Endothelial cell of umbilical vein (primary cell): ENCODE measurements at regions not wholly inside any gene's neighbourhood (a gene's known extent, or its start where the extent isn't known, plus 50 kb on each side); places are given as distances from the start of the nearest gene placed in this dataset.

Source experiments
- BruUV-seq: library from RNA; stranded (reverse); fragments of 400-500 nt; replicated peaks from 2 replicates; lab custom pipeline; 2021; lab: Mats Ljungman, UMichigan
- CTCF ChIA-PET: fragments of 300-600, 350-600 bp; sonication (Branson Sonifier 250); formaldehyde crosslinking; loops from one replicate; lab custom pipeline; 2021; ENCODE audit warnings: antibody characterized with exemption, inconsistent platforms; lab: Charles Lee
- POLR2A ChIA-PET: fragments of 300-600, 350-600 bp; sonication (Branson Sonifier 250); formaldehyde crosslinking; loops from one replicate; lab custom pipeline; 2021; ENCODE audit warnings: antibody characterized with exemption, inconsistent platforms; lab: Charles Lee
- DNase-seq: peaks from one replicate; pipeline ENCODE4 v3.0.0-alpha.2; 2011; ENCODE audit warnings: low read depth, low spot score
- FAIRE-seq: peaks from 2 replicates; lab custom pipeline; 2011; peaks lifted over from hg19 to GRCh38; lab: Jason Lieb, UNC
- H2AFZ ChIP-seq: 2 replicates; pipeline ENCODE4 v1.6.0; 2012; ENCODE audit warnings: low read depth, low read length, control low read depth, inconsistent platforms
- H3K27ac ChIP-seq: 2 replicates; pipeline ENCODE4 v1.5.1; 2011; ENCODE audit warnings: low read depth, mild to moderate bottlenecking, control low read depth, low read length, moderate library complexity; ENCODE audit not compliant: insufficient read depth
- H3K27me3 ChIP-seq, 2 experiments: 2 replicates each; pipeline versions ENCODE4 v1.6.0 to v1.6.1; 2011; ENCODE audit warnings: low read length in 2 of 2, mixed read lengths in 1 of 2; ENCODE audit not compliant: control insufficient read depth in 2 of 2, insufficient read depth in 2 of 2
- H3K36me3 ChIP-seq, 2 experiments: 2 replicates in 1 of 2; 3 replicates in 1 of 2; pipeline ENCODE4 v1.5.1; 2011; ENCODE audit warnings: low read length in 2 of 2, mild to moderate bottlenecking in 1 of 2, moderate library complexity in 1 of 2; ENCODE audit not compliant: control insufficient read depth in 2 of 2, insufficient read depth in 2 of 2; ENCODE audit errors: extremely low read depth in 1 of 2
- H3K4me1 ChIP-seq: 3 replicates; pipeline ENCODE4 v1.5.1; 2011; ENCODE audit warnings: mild to moderate bottlenecking, low read length; ENCODE audit not compliant: control insufficient read depth, insufficient read depth; ENCODE audit errors: extremely low read depth
- H3K4me2 ChIP-seq: 2 replicates; pipeline ENCODE4 v1.6.1; 2011; ENCODE audit warnings: low read length, control low read depth, mixed read lengths; ENCODE audit not compliant: insufficient read depth
- H3K4me3 ChIP-seq, 3 experiments: fragments of 200-600 bp in 1 of 3; sonication (generic), shearing (Covaris generic) in 1 of 3; replicated peaks in 1 of 3; 2 replicates each; pipeline ENCODE4 v1.5.1; 2011 to 2016; ENCODE audit warnings: control low read depth in 3 of 3, low read length in 3 of 3, mild to moderate bottlenecking in 2 of 3, inconsistent platforms in 1 of 3, low read depth in 1 of 3, moderate library complexity in 1 of 3; ENCODE audit not compliant: insufficient read depth in 1 of 3
- H3K79me2 ChIP-seq: 2 replicates; pipeline ENCODE4 v1.6.0; 2012; ENCODE audit warnings: low read length, inconsistent platforms; ENCODE audit not compliant: control insufficient read depth, insufficient read depth
- H3K9ac ChIP-seq: replicated peaks from 2 replicates; pipeline ENCODE3; 2011; ENCODE audit warnings: low read length, control low read depth; ENCODE audit not compliant: insufficient read depth; ENCODE audit errors: extremely low read depth
- H3K9me1 ChIP-seq: replicated peaks from 3 replicates; pipeline ENCODE4 v1.6.0; 2011; ENCODE audit warnings: mild to moderate bottlenecking, low read length; ENCODE audit not compliant: control insufficient read depth, insufficient read depth; ENCODE audit errors: extremely low read depth
- H3K9me3 ChIP-seq: replicated peaks from 2 replicates; pipeline ENCODE4 v1.5.1; 2012; ENCODE audit warnings: low read length, inconsistent platforms; ENCODE audit not compliant: control insufficient read depth, insufficient read depth
- H4K20me1 ChIP-seq: replicated peaks from 2 replicates; pipeline ENCODE3; 2011; ENCODE audit warnings: mild to moderate bottlenecking, low read length; ENCODE audit not compliant: control insufficient read depth, insufficient read depth; ENCODE audit errors: extremely low read depth
- FOS ChIP-seq: IDR thresholded peaks from 2 replicates; pipeline ENCODE4 v1.6.1; 2011; ENCODE audit warnings: mild to moderate bottlenecking, low read length, moderate library complexity, borderline replicate concordance; ENCODE audit not compliant: insufficient read depth
- GATA2 ChIP-seq: IDR thresholded peaks from 2 replicates; pipeline ENCODE4 v1.7.0; 2011; ENCODE audit warnings: low read depth, mild to moderate bottlenecking, moderate library complexity, mixed read lengths, low read length; ENCODE audit not compliant: insufficient read length, insufficient read depth
- MAX ChIP-seq: IDR thresholded peaks from 2 replicates; pipeline ENCODE4 v1.6.1; 2011; ENCODE audit not compliant: insufficient read depth, insufficient read length
- MYC ChIP-seq: IDR thresholded peaks from one replicate; pipeline ENCODE4 v1.6.1; 2011; ENCODE audit warnings: mild to moderate bottlenecking, low read depth, low read length
- POLR2A ChIP-seq: IDR thresholded peaks from 2 replicates; pipeline ENCODE4 v1.6.1; 2012; ENCODE audit warnings: low read depth, mild to moderate bottlenecking, control low read depth, low read length
- POLR2AphosphoS5 ChIP-seq: IDR thresholded peaks from 2 replicates; pipeline ENCODE4 v1.6.1; 2012; ENCODE audit warnings: low read depth, mild to moderate bottlenecking, control low read depth, low read length, moderate library complexity; ENCODE audit not compliant: insufficient read depth
- dilution Hi-C: fragments of 300-500 bp; cut with MboI; formaldehyde crosslinking; loops from one replicate; pipeline ENCODE4 v1.15.0; 2019; ENCODE audit warnings: low sequenced_read_pairs; ENCODE audit not compliant: extremely low pct_ligation_motif_present
- intact Hi-C: fragments of 100-400 bp; cut with micrococcal nuclease; formaldehyde crosslinking; loops from one replicate; pipeline ENCODE4 v1.10.0; 2022
- TF ChIP-seq, protein P1 (sequence below), 2 donors: IDR thresholded peaks; 1 replicate in 1 of 2; 2 replicates in 1 of 2; pipeline ENCODE4 v1.5.1; 2011; ENCODE audit warnings: low read length in 2 of 2, mild to moderate bottlenecking in 2 of 2, moderate library complexity in 2 of 2, control low read depth in 1 of 2, inconsistent platforms in 1 of 2, low read depth in 1 of 2; ENCODE audit not compliant: insufficient read depth in 1 of 2; ENCODE audit errors: extremely low read depth in 1 of 2

DNA sequence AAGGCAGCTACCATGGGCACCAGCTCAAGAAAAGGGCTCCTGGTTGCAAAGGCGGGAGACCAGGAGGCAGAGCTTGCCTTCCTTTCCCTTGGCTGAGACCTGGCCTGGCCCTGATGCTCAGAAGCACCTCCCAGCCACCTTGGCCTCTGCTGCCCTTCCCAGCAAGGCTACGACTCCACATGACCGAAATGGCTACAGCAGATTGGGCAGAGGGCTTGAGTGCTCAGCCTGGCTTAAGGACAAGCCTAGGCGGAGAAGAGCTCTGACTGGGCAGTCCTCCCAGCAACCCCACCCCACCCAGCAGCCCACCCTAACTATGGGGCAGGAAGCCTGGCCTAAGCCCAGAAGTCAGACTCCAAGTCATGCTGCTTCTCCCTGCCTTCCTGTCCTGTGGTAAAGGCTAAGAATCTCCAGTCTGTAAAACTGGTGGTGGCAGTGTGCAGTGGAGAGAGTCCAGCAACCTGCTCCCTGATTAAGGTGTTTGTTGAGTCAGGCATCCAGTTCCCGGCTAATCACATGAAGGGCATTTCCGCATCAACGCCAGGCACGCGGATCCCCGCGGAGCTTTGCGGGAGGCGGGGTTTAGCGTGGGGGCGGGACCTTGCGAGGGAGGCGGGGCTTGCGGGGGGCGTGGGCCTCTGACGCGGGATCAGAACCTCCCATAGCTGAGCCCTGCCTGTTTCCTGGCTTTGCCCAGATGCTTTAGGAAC, 256.0 kb downstream of the BCL11A start:
- no peaks in the 10 kb centered on the region for H3K9me1 ChIP-seq
- no peaks in the 10 kb centered on the region for H4K20me1 ChIP-seq
- H3K9ac ChIP-seq, result no peak overlapping the region
- H3K79me2 ChIP-seq, result no peaks in the 10 kb centered on the region
- no peak overlapping the region for H2AFZ ChIP-seq
- no peak for DNase-seq
- H3K27ac ChIP-seq, result no peak overlapping the region
- POLR2A ChIA-PET, result no interaction called here
- intact Hi-C loops (no loop called here), dilution Hi-C loops (no loop called here)
- CTCF ChIA-PET, result no interaction called here
- no peaks in the 10 kb centered on the region for H3K4me1 ChIP-seq
- H3K27me3 ChIP-seq, result no peaks in the 10 kb centered on the region
- H3K9me3 ChIP-seq, result no peaks in the 10 kb centered on the region
- BruUV-seq, result no TSS peak
- no peak for TF ChIP-seq GATA2
- TF ChIP-seq, protein P1, sequence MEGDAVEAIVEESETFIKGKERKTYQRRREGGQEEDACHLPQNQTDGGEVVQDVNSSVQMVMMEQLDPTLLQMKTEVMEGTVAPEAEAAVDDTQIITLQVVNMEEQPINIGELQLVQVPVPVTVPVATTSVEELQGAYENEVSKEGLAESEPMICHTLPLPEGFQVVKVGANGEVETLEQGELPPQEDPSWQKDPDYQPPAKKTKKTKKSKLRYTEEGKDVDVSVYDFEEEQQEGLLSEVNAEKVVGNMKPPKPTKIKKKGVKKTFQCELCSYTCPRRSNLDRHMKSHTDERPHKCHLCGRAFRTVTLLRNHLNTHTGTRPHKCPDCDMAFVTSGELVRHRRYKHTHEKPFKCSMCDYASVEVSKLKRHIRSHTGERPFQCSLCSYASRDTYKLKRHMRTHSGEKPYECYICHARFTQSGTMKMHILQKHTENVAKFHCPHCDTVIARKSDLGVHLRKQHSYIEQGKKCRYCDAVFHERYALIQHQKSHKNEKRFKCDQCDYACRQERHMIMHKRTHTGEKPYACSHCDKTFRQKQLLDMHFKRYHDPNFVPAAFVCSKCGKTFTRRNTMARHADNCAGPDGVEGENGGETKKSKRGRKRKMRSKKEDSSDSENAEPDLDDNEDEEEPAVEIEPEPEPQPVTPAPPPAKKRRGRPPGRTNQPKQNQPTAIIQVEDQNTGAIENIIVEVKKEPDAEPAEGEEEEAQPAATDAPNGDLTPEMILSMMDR (IDR thresholded peaks at IDR 0.05; ENCODE audit: extremely low read depth in 1 of 2, insufficient read depth in 1 of 2, low read depth in 1 of 2, low read length in 2 of 2), result no peak
- TF ChIP-seq POLR2AphosphoS5, result no peak
- no peak for TF ChIP-seq FOS
- no peak for TF ChIP-seq MYC
- TF ChIP-seq MAX, result no peak
- no peak for TF ChIP-seq POLR2A
- FAIRE-seq, result no peak
- H3K4me2 ChIP-seq, result no peak overlapping the region
- H3K36me3 ChIP-seq, result no peaks in the 10 kb centered on the region
- no peak overlapping the region for H3K4me3 ChIP-seq
